Endodermal cell (in vitro differentiated cells): ENCODE measurements at regions not wholly inside any gene's neighbourhood (a gene's known extent, or its start where the extent isn't known, plus 50 kb on each side); places are given as distances from the start of the nearest gene placed in this dataset.

Experiments used
- DNase-seq: peaks from one replicate; pipeline ENCODE4 v3.0.0-alpha.2; 2017
- H3K27ac ChIP-seq: 2 replicates; pipeline ENCODE4 v1.5.1; 2013; ENCODE audit warnings: mild to moderate bottlenecking, low read depth, low read length, moderate library complexity
- H3K27me3 ChIP-seq: 2 replicates; pipeline ENCODE4 v1.6.1; 2013; ENCODE audit warnings: mild to moderate bottlenecking, low read length, moderate library complexity; ENCODE audit not compliant: insufficient read depth, control insufficient read depth, poor library complexity, severe bottlenecking
- H3K36me3 ChIP-seq: 2 replicates; pipeline ENCODE4 v1.7.0; 2013; ENCODE audit warnings: mild to moderate bottlenecking, low read length, moderate library complexity; ENCODE audit not compliant: control insufficient read depth, insufficient read depth
- H3K4me1 ChIP-seq: one replicate; pipeline ENCODE4 v1.7.0; 2013; ENCODE audit warnings: low read length; ENCODE audit not compliant: control insufficient read depth, insufficient read depth
- H3K4me3 ChIP-seq: 2 replicates; pipeline ENCODE4 v1.5.1; 2013; ENCODE audit warnings: mild to moderate bottlenecking, low read length, moderate library complexity
- H3K9ac ChIP-seq: 2 replicates; pipeline ENCODE4 v1.6.1; 2013; ENCODE audit warnings: mild to moderate bottlenecking, low read length, moderate library complexity; ENCODE audit not compliant: poor library complexity, severe bottlenecking; ENCODE audit errors: extremely low read depth
- H3K9me3 ChIP-seq: 2 replicates; pipeline ENCODE4 v1.6.1; 2013; ENCODE audit warnings: mild to moderate bottlenecking, low read length, moderate library complexity; ENCODE audit not compliant: control insufficient read depth
- H3K27ac Mint-ChIP-seq: 2 replicates; pipeline ENCODE4 v1.8.0; 2020; ENCODE audit warnings: mixed read lengths
- H3K27me3 Mint-ChIP-seq: 2 replicates; pipeline ENCODE4 v1.8.0; 2021; ENCODE audit warnings: mild to moderate bottlenecking, mixed read lengths; ENCODE audit not compliant: insufficient read depth
- H3K36me3 Mint-ChIP-seq: 2 replicates; pipeline ENCODE4 v1.8.0; 2020; ENCODE audit warnings: low read depth, mixed read lengths
- H3K4me1 Mint-ChIP-seq: 2 replicates; pipeline ENCODE4 v1.8.0; 2020; ENCODE audit warnings: mixed read lengths
- H3K4me3 Mint-ChIP-seq: 2 replicates; pipeline ENCODE4 v1.8.0; 2020; ENCODE audit warnings: mild to moderate bottlenecking, moderate library complexity, mixed read lengths
- H3K9me3 Mint-ChIP-seq: 2 replicates; pipeline ENCODE4 v1.8.0; 2020; ENCODE audit warnings: mild to moderate bottlenecking, mixed read lengths
- CTCF ChIP-seq: fragments of 200-600 bp; sonication (generic); conservative IDR thresholded peaks from 2 replicates; pipeline ENCODE4 v1.5.0; 2021; ENCODE audit warnings: antibody characterized with exemption, mild to moderate bottlenecking
- WGBS, 2 experiments: methylation state at CpG; one replicate each; pipeline versions ENCODE4 v1.1.5 to v1.1.7; 2013; ENCODE audit warnings: missing lambda C conversion rate in 2 of 2, mixed read lengths in 1 of 2; ENCODE audit not compliant: insufficient coverage in 1 of 2, insufficient read length in 1 of 2; 5-methylcytosine and 5-hydroxymethylcytosine counted together

GRCh38 chr1:22315315-22316078 lies 136.2 kb upstream of the ZBTB40 start:
- Mint-ChIP-seq H3K4me3 (no peak overlapping the region), H3K9me3 (no peaks in the 10 kb centered on the region), H3K36me3 (no peaks in the 10 kb centered on the region), H3K27ac (no peak overlapping the region), H3K27me3 (peaks cover 5% of the 10 kb centered on the region), H3K4me1 (peaks cover 6% of the 10 kb centered on the region)
- no peak for DNase-seq
- TF ChIP-seq CTCF = no peak
- Histone ChIP-seq H3K36me3 (no peaks in the 10 kb centered on the region), H3K9me3 (no peaks in the 10 kb centered on the region), H3K4me1 (no peaks in the 10 kb centered on the region), H3K4me3 (no peak overlapping the region), H3K9ac (no peak overlapping the region), H3K27ac (no peak overlapping the region), H3K27me3 (no peaks in the 10 kb centered on the region)
- WGBS, 2 experiments = 91 to 97% methylated on average over 16 to 21 of the region's 21 CpGs

- Histone ChIP-seq H3K4me3 (no peak overlapping the region), H3K9ac (no peak overlapping the region), H3K9me3 (no peaks in the 10 kb centered on the region), H3K27ac (no peak overlapping the region), H3K4me1 (no peaks in the 10 kb centered on the region), H3K36me3 (no peaks in the 10 kb centered on the region), H3K27me3 (no peaks in the 10 kb centered on the region)
- no peak overlapping the region for H3K27ac Mint-ChIP-seq
- no peaks in the 10 kb centered on the region for H3K9me3 Mint-ChIP-seq
- 78 to 81% methylated on average over 10 of the region's 10 CpGs for WGBS, 2 experiments
- DNase-seq = peak; percentile 90
- TF ChIP-seq CTCF = peak; percentile 93
- H3K4me1 Mint-ChIP-seq = peaks cover 12% of the 10 kb centered on the region
- no peak overlapping the region for H3K4me3 Mint-ChIP-seq
- peaks cover 5% of the 10 kb centered on the region for H3K27me3 Mint-ChIP-seq
- no peaks in the 10 kb centered on the region for H3K36me3 Mint-ChIP-seq
These were observed 134.3 kb upstream of the ZBTB40 start for GRCh38 chr1:22317231-22317919.

- Mint-ChIP-seq H3K36me3 (no peaks in the 10 kb centered on the region), H3K27ac (no peak overlapping the region), H3K4me1 (peaks cover 12% of the 10 kb centered on the region), H3K9me3 (no peaks in the 10 kb centered on the region), H3K27me3 (peaks cover 5% of the 10 kb centered on the region), H3K4me3 (no peak overlapping the region)
- H3K4me3 ChIP-seq = no peak overlapping the region
- no peaks in the 10 kb centered on the region for H3K36me3 ChIP-seq
- H3K4me1 ChIP-seq = no peaks in the 10 kb centered on the region
- no peak overlapping the region for H3K9ac ChIP-seq
- DNase-seq = no peak
- WGBS, 2 experiments = 87 to 94% methylated on average over 3 of the region's 3 CpGs
- no peaks in the 10 kb centered on the region for H3K27me3 ChIP-seq
- no peak for TF ChIP-seq CTCF
- no peaks in the 10 kb centered on the region for H3K9me3 ChIP-seq
- no peak overlapping the region for H3K27ac ChIP-seq
These were observed 133.8 kb upstream of the ZBTB40 start for GRCh38 chr1:22317920-22318243.
